GM10266 (cell line): ENCODE measurements at regions not wholly inside any gene's neighbourhood (a gene's known extent, or its start where the extent isn't known, plus 50 kb on each side); places are given as distances from the start of the nearest gene placed in this dataset.

Experiments
- DNase-seq: peaks from one replicate; pipeline ENCODE4 v3.0.0; 2012; ENCODE audit errors: extremely low spot score
- CTCF ChIP-seq: IDR thresholded peaks from 2 replicates; pipeline ENCODE4 v1.5.1; 2012; ENCODE audit warnings: mild to moderate bottlenecking, low read depth; ENCODE audit not compliant: control insufficient read depth, insufficient read depth; ENCODE audit errors: missing control alignments

- no peak for TF ChIP-seq CTCF
- DNase-seq = no peak
Observed at GRCh38 chr5:57858905-57859304, 376.3 kb upstream of the ACTBL2 start.

GRCh38 chr5:57857696-57858095, 375.1 kb upstream of the ACTBL2 start:
- DNase-seq = no peak
- no peak for TF ChIP-seq CTCF

- TF ChIP-seq CTCF = no peak
- no peak for DNase-seq
Observed at GRCh38 chr5:57855831-57856230, 373.2 kb upstream of the ACTBL2 start.

GRCh38 chr5:57853929-57854697, 371.5 kb upstream of the ACTBL2 start:
- DNase-seq = no peak
- no peak for TF ChIP-seq CTCF

- DNase-seq = no peak
- TF ChIP-seq CTCF = no peak
Observed at GRCh38 chr5:57850109-57850508, 367.5 kb upstream of the ACTBL2 start.

- TF ChIP-seq CTCF = no peak
- no peak for DNase-seq
Observed at GRCh38 chr5:57845025-57845424, 362.4 kb upstream of the ACTBL2 start.

- TF ChIP-seq CTCF = no peak
- no peak for DNase-seq
Observed at GRCh38 chr5:57844410-57844809, 361.8 kb upstream of the ACTBL2 start.
